ENCODE measurements at regions not wholly inside any gene's neighbourhood (a gene's known extent, or its start where the extent isn't known, plus 50 kb on each side); places are given as distances from the start of the nearest gene placed in this dataset.

DNA sequence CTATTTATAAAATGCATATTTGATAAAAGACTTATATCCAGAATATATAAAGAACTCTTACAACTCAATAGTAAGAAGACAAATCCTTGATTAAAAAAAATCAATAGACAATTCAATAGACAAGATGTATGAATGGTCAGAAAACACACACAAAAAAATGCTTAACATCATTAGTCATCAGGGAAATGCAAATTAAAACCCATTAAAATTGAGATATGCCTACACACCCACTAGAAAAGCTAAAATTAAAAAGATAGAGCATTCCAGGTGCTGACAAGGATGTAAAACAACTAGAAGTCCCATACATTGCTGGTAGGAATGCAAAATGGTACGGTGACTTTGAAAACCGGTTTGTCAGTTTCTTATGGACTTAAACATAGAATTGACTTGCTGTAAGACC lies 127.1 kb downstream of the TFAP2B start (continued):
- TF ChIP-seq ZNF12 (CRISPR knock-in tag; IDR thresholded peaks at IDR 0.05), result no peak
- TF ChIP-seq, protein P1, sequence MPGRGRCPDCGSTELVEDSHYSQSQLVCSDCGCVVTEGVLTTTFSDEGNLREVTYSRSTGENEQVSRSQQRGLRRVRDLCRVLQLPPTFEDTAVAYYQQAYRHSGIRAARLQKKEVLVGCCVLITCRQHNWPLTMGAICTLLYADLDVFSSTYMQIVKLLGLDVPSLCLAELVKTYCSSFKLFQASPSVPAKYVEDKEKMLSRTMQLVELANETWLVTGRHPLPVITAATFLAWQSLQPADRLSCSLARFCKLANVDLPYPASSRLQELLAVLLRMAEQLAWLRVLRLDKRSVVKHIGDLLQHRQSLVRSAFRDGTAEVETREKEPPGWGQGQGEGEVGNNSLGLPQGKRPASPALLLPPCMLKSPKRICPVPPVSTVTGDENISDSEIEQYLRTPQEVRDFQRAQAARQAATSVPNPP (CRISPR knock-in tag; IDR thresholded peaks at IDR 0.05), result no peak
- TF ChIP-seq, protein P2, sequence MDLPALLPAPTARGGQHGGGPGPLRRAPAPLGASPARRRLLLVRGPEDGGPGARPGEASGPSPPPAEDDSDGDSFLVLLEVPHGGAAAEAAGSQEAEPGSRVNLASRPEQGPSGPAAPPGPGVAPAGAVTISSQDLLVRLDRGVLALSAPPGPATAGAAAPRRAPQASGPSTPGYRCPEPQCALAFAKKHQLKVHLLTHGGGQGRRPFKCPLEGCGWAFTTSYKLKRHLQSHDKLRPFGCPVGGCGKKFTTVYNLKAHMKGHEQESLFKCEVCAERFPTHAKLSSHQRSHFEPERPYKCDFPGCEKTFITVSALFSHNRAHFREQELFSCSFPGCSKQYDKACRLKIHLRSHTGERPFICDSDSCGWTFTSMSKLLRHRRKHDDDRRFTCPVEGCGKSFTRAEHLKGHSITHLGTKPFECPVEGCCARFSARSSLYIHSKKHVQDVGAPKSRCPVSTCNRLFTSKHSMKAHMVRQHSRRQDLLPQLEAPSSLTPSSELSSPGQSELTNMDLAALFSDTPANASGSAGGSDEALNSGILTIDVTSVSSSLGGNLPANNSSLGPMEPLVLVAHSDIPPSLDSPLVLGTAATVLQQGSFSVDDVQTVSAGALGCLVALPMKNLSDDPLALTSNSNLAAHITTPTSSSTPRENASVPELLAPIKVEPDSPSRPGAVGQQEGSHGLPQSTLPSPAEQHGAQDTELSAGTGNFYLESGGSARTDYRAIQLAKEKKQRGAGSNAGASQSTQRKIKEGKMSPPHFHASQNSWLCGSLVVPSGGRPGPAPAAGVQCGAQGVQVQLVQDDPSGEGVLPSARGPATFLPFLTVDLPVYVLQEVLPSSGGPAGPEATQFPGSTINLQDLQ (CRISPR knock-in tag; IDR thresholded peaks at IDR 0.05), result no peak

DNA sequence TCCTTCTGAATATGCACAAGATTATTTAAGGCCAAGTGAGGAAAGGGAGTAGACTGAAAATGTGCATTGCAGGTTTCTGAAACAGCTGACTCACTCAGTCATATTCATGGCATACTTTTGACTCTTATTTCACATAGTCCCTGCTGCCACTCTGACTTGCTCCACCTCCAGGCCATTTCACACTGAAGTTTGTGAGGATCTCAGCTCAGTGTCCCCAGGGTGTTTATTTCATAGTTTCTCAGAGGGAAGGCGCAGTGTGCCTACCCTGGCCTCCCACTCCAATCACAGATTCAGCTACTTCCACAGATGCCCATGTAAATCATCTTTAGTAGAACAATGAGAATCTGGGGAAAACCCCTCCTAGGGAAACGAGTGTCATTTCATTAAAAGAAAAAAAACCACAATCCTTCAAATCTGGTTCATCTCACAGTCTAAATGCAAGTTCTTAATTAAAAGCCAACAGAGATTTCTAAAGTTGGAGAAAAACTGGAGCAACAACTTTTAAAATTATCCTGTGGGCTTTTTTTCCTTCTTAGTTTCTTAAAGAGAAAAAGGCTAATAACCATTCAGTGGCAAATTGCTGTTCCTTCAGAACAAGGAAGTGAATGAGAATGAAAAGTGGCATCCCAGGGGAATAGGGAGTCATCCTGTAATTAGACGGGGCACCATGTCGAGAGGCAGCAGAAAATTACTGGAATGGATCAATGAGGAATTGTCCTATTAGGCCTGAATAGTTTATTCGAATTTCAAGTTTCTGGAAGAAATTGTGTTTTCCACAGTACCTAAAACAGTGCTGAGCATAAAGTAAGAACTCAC lies 133.6 kb downstream of the TFAP2B start:
- no peaks in the 10 kb centered on the region for H3K36me3 ChIP-seq (replicated peaks in 1 of 2; ENCODE audit: control insufficient read depth in 1 of 2, insufficient read depth in 2 of 2, low read length in 2 of 2)
- no peak overlapping the region for H3K4me3 ChIP-seq (replicated peaks in 1 of 3; ENCODE audit: insufficient read depth in 1 of 3, low read depth in 2 of 3, low read length in 3 of 3)
- no peak for FAIRE-seq
- ChIA-PET CTCF (ENCODE audit: low intra/inter-chr PET ratio, low total read pairs) (no interaction called here), POLR2A (no interaction called here)
- H3K9ac ChIP-seq (ENCODE audit: insufficient read depth, low read depth, low read length), result no peak overlapping the region
- H3K27me3 ChIP-seq (ENCODE audit: control insufficient read depth in 1 of 2, insufficient read depth in 2 of 2, low read length in 2 of 2), result no peaks in the 10 kb centered on the region
- H3K27ac ChIP-seq (ENCODE audit: extremely low read length, insufficient read depth, low read length), result no peak overlapping the region
- no peaks in the 10 kb centered on the region for H4K20me1 ChIP-seq (ENCODE audit: insufficient read depth, low read length)
- H3K79me2 ChIP-seq (ENCODE audit: insufficient read depth, low read length), result no peaks in the 10 kb centered on the region
- in situ Hi-C loops (cut with HindIII; ENCODE audit: extremely low pct_ligation_motif_present, low pct_unique_long_range_greater_than_20kb) (no loop called here), intact Hi-C loops (cut with micrococcal nuclease; ENCODE audit: unreplicated experiment) (no loop called here)
- no peak for TF ChIP-seq ASH2L (IDR thresholded peaks at IDR 0.05; ENCODE audit: insufficient read length, low read depth, low read length)
- TF ChIP-seq ZC3H4 (CRISPR knock-in tag; IDR thresholded peaks at IDR 0.05; ENCODE audit: borderline replicate concordance), result no peak
- no peak for TF ChIP-seq ZNF768 (CRISPR knock-in tag; IDR thresholded peaks at IDR 0.05)
- no peak for TF ChIP-seq SIX4 (CRISPR knock-in tag; IDR thresholded peaks at IDR 0.05)
- TF ChIP-seq FIP1L1 (IDR thresholded peaks at IDR 0.05; ENCODE audit: borderline replicate concordance, insufficient read depth, low read depth, low read length), result no peak
- ATAC-seq, result no peak
- no peaks in the 10 kb centered on the region for H3K9me3 ChIP-seq (ENCODE audit: low read length)
- H3K4me1 ChIP-seq (ENCODE audit: insufficient read depth, low read length), result no peaks in the 10 kb centered on the region
- no TSS peak for BruUV-seq (replicated peaks)
- no peak for DNase-seq (ENCODE audit: low spot score)
- no peak overlapping the region for H2AFZ ChIP-seq (ENCODE audit: low read length)
- no peak overlapping the region for H3K4me2 ChIP-seq (ENCODE audit: low read depth, low read length)
- WGBS (ENCODE audit: low lambda C conversion rate), result 35% methylated on average over 5 of the region's 5 CpGs
